Thyroid gland (tissue), 4 donors: ENCODE measurements at regions not wholly inside any gene's neighbourhood (a gene's known extent, or its start where the extent isn't known, plus 50 kb on each side); places are given as distances from the start of the nearest gene placed in this dataset.

Source experiments
- CTCF ChIP-seq, 6 experiments: fragments of 200-600 bp in 3 of 6; fragments of 450-650 bp in 3 of 6; sonication (generic) in 3 of 6; IDR thresholded peaks; one replicate each; pipeline ENCODE4 v1.5.1; 2016 to 2019; ENCODE audit warnings: antibody characterized with exemption in 6 of 6, mild to moderate bottlenecking in 2 of 6, inconsistent platforms in 1 of 6, moderate library complexity in 1 of 6
- POLR2A ChIP-seq, 2 donors: fragments of 450-650 bp; IDR thresholded peaks; one replicate each; pipeline ENCODE4 v1.6.1; 2017; ENCODE audit warnings: antibody characterized with exemption in 2 of 2, mild to moderate bottlenecking in 2 of 2, moderate library complexity in 1 of 2

GRCh38 chr18:41458376-41458775, 496.7 kb upstream of the PIK3C3 start:
- TF ChIP-seq CTCF (IDR thresholded peaks at IDR 0.05), result no peak
- TF ChIP-seq POLR2A (IDR thresholded peaks at IDR 0.05), result no peak
